H1 (cell line): ENCODE measurements at regions not wholly inside any gene's neighbourhood (a gene's known extent, or its start where the extent isn't known, plus 50 kb on each side); places are given as distances from the start of the nearest gene placed in this dataset.

Experiments
- POU5F1 ChIP-seq: IDR thresholded peaks from 2 replicates; pipeline ENCODE4 v1.6.1; 2011; ENCODE audit warnings: low read depth, mild to moderate bottlenecking, low read length, moderate library complexity
- TAF7 ChIP-seq: optimal IDR thresholded peaks from 2 replicates; pipeline ENCODE3; 2011; ENCODE audit warnings: low read depth, mild to moderate bottlenecking, inconsistent platforms, low read length, moderate library complexity, borderline replicate concordance

DNA sequence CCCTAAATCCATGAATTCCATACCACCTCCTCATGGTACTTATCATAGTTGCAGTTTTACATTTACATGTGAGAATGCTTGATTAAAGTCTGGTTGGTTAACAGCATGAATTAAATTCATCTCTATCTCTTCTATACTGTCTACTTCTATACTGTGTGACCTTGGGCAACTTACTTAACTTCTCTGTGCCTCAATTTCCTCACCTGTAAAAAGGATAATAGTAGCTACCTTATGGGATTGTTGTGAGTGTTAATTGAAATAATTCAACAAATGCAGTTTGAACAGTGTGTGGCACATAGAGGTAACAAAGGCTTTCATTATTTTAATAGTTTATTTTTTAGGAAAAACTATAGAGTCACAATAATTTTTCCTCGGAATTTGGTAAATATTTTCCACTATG, 231.3 kb downstream of the RRAGC start (continued):
- TF ChIP-seq TAF7 (no peak), POU5F1 (no peak)
